HG03571 (cell line): ENCODE measurements at regions not wholly inside any gene's neighbourhood (a gene's known extent, or its start where the extent isn't known, plus 50 kb on each side); places are given as distances from the start of the nearest gene placed in this dataset.

Experiments
- ATAC-seq: cut with Tn5 transposase; IDR thresholded peaks from one replicate; pipeline ENCODE4 v1.9.1; 2021; ENCODE audit not compliant: unreplicated experiment

DNA sequence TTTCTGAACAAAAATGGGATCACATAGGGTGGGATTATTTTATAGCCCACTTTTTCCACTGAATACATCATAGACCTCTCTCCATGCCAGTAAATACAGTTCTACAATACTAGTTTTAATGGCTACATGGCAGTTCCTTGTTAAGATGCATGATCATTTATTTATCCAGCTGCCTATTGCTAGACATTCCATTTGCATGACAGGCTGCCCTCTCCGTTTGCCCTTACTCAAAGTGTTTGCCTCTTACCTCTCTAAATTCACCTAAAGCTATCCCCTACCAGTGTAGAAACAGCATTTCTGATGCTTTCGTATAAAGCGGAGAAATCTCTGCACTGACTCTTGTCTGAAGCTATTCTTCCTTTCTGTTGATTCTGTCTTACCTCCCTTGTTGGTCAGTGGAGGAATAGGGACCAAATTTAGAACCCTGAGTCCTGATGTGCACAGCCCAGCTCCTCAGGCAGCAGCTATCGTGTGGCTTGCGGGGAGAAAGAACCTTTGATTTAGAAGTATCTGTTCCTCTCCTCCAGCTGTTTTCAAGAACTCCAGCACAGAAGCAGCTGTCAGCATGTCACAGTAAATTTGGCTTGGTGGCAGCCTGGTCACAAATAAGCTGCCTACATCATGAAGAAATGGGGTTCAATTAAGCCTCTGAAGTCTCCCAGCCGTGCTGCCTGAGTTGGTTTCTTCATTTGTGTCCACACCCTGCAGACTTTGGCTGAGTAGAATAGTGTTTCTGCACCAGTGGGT is 337.3 kb downstream of the PRDM2 start:
- ATAC-seq: no peak

- no peak for ATAC-seq
Measured at GRCh38 chr1:14039582-14040430, 339.8 kb downstream of the PRDM2 start.

GRCh38 chr1:14049965-14050364 is 350.0 kb downstream of the PRDM2 start:
- no peak for ATAC-seq

GRCh38 chr1:14055442-14056223 is 355.6 kb downstream of the PRDM2 start:
- ATAC-seq: no peak

GRCh38 chr1:14057640-14058039 is 357.7 kb downstream of the PRDM2 start:
- ATAC-seq: no peak

- ATAC-seq: no peak
Measured at GRCh38 chr1:14061204-14061603, 361.2 kb downstream of the PRDM2 start.

DNA sequence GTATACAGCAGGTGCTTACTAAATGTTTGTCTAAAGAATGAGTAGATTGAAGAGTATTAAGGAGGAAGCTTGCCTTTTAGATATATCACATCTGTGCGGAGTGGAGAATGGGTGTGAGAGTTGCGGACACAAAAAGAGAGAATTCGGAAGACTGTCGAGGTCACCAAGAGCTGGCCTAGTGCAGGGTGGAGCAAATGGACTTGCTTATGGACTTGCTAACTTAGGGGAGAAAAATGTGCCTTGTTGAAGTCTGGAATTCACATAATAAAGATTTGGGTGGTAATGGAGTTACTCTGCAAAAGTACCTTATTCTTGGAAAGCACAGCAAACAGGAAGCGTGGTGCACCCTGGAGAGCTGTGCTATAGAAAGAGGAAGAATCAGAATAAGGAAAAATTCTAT is 361.7 kb downstream of the PRDM2 start:
- ATAC-seq: no peak

- no peak for ATAC-seq
Measured at GRCh38 chr1:14062669-14063068, 362.7 kb downstream of the PRDM2 start.

DNA sequence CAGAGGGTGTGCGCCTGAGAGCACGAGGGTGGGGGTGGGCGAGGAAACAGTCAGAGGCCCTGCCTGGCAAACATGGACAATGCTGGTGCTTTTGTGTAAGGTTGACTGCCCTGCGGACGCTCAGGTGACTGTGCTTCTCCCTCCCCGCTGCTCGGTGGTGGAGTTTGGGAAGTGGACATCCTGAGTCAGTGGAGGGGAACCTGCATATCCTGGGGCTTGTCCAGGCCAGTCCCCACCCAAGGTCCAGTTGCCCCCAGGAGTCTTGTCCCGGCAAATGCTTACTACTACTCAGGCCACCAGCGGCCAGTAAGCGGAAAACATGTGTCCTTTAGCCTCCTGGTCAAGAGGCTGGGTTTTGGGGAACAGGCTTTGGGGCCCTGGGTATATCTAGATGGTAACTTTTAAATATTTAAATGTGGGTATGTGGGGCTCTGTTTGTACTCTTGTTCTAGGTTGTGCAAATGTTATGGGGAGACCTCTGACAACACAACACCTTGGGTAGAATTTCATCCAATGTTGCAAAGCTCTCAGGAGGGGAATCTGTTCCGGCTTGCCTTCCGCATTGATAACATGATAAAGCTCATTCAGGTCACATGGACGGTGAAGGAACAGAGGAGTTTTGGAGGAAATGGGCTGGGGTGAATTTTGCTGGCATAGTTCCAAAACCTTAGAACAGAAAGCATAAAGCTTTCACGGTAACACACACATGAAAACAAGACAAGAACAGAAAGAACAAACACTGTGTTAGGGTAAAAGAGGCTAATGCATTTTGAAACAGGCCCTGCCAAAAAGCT is 364.9 kb downstream of the PRDM2 start:
- ATAC-seq: no peak

DNA sequence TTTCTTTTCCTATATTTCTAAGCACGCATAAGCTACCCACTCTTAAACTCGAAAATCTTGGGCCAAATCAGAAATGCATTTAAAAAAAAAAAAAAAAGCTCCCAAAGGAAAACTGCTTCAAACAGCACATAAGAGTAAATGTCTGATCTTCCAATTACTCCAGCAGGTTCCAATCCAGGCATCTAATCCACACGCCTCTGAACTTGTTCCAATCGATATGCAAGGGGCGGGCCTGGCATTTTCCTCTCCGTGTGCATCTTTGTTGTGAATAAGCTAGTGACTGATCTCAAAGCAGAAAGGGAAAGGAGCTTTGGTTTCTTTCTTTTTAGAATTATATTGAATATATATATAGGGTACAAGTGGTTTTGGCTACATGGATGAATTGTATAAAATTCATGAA is 365.5 kb downstream of the PRDM2 start:
- ATAC-seq: no peak

DNA sequence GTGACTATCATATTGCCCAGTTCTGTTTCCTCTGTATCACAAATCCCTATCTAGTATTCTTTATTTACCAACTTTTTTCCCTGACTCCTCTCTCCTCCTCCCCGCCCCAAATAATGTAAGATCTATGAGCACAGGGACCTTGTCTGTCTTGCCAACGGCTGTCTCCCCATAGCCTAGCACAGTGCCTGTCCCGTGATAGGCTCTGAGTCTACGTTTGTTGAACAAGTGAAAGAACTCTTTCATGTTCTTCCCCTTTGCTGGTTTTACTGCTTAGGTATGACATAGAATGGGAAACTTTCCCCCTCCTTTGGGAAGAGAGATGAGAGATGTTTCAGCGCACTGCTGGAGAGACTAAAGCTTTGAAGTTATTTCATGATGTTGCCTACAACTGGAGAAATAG is 367.0 kb downstream of the PRDM2 start:
- ATAC-seq: no peak

- ATAC-seq: no peak
Measured at GRCh38 chr1:14067711-14068110, 367.7 kb downstream of the PRDM2 start.

DNA sequence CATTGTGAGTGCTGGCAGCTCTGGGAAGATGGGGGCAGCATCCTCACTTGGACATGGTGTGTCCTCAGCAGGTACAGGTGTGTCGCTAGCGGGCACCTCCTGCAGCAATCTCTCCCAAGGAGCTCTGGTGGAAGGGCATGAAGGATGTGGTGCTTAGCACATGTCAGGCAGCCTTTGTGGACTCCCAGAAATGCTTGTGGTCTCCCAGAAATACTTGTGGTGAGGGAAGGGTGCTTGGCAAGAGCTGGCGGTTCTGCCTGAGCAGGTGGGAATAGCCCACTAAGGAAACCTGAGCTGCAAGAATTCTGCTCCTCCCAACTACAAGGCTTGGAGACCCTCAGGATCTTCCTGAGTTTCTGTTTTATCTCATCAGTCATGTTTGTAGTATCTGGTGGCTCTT is 371.6 kb downstream of the PRDM2 start:
- ATAC-seq: no peak

DNA sequence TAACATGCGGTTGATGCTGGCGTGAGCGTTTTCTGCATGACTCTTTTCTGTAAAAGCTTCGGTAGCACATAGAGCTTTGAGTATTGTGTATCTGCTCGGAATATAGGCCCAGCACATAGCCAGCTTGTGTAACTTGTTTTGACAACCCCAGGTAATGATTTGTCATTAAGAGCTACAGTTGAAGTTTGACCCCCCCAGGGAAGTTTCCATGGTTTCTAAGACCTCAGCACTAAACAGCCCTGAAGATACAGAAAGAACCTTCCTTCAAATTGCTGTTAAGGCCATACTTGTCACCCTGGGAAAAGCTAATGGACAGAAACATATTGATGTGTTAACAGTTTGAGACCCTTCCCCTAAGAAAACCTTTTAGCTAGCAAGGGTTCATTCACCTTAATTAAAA is 380.7 kb downstream of the PRDM2 start:
- ATAC-seq: no peak

DNA sequence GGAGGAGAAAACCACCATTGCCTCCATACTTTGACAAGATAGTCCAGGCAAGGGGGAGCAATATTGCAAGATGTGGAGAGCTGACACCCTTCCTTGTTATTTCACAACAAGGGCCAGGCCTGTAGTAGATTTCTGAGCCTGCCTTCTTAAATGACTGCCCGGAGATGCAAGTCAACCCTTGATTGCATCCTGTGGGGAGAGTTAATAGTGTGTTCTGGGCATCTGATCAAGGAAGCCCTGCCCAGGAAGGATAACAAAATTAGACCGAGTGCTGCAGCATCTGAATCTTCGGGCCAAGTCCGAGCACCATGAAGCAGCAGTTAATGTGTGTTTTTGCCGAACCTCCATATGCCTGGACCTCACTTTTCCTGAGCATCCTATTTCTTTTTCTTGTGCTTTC is 382.3 kb downstream of the PRDM2 start:
- no peak for ATAC-seq

GRCh38 chr1:14083277-14083676 is 383.3 kb downstream of the PRDM2 start:
- ATAC-seq: no peak

DNA sequence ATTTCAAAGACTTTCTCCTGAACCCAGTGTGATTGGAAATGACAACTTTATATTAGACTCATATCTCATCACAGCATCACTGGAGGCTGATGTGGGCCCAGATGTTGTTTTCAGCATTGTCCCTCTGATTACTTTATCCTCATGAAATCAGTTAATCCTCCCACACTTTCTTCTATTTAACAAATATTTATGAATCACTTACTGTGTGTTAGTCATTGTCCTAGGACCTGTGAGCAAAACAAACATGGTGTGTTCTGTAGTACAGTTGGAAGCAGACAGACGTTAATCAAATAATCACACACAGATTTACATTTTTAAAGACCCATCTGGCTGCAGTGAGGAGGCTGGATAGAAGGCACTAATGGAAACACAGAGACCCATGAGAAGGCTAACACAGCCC is 383.7 kb downstream of the PRDM2 start:
- no peak for ATAC-seq

DNA sequence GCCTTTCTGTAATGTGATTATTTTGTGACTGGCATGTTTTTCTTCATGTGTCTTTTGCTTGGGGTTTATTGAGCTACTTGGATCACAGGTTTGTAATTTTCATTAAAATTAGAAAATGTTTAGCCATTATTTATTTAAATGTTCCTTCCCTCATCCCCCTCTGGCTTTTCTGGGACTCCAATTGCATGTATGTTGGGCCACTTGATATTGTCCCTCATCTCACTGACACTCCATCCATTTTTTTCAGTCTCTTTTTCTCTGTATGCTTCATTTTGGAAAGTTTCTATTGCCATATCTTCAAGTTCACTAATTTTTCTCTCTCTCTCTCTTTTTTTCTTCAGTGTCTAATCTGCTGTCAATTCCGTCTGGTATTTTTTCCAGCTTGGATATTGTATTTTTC is 390.1 kb downstream of the PRDM2 start:
- ATAC-seq: no peak

- no peak for ATAC-seq
Measured at GRCh38 chr1:14090531-14090930, 390.5 kb downstream of the PRDM2 start.

DNA sequence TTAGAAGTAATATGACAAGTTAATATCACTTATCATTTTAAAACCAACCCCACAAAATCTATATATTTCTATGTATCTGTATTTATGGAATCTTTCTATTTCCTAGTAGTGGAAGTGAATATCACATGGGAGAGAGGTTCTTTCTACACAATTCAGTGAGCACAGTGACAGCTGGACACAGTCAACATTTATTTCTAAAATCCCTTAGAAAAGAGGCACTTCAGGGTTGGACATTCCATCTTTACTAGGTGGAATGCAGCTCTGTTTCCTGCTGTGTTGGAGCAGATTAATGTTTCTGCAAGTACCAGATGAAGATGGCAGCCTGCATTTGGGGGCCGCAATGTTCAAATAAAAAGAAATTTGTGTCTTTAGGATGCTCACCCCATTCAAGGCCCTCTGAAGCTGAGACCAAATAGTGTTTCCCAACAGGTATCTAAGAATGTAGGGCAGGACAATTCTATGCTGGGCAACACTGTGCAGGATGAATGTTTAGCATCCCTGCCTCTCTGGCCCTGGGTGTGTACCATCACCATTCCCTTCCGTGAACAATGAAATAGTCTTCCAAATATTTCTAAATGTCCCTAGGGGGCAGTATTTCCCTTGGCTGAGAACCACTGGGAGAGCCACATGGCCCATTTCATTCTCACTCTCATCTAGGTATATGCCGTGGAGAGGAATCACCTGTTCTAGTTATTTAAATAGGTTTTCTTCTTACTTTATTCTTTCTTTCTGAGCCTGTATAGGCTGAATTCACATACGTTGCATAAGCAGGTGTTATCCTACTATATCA is 394.8 kb downstream of the PRDM2 start:
- ATAC-seq: no peak
